H9 (cell line): ENCODE measurements at regions not wholly inside any gene's neighbourhood (a gene's known extent, or its start where the extent isn't known, plus 50 kb on each side); places are given as distances from the start of the nearest gene placed in this dataset.

Source experiments
- DNase-seq: peaks from one replicate; pipeline ENCODE4 v3.0.0-alpha.2; 2017
- H2AFZ ChIP-seq: one replicate; pipeline ENCODE4 v1.6.1; 2013; ENCODE audit warnings: mild to moderate bottlenecking, low read length, control low read depth, moderate library complexity
- H2AK5ac ChIP-seq: 2 replicates; pipeline ENCODE4 v1.6.1; 2013; ENCODE audit warnings: low read length, control low read depth, mixed read lengths; ENCODE audit not compliant: insufficient read length
- H2BK120ac ChIP-seq: one replicate; pipeline ENCODE4 v1.6.1; 2013; ENCODE audit warnings: low read depth, mild to moderate bottlenecking, low read length, control low read depth, inconsistent platforms; ENCODE audit not compliant: poor library complexity, severe bottlenecking
- H2BK12ac ChIP-seq: 2 replicates; pipeline ENCODE4 v1.6.1; 2013; ENCODE audit warnings: low read length, control low read depth, mixed read lengths, low read depth; ENCODE audit not compliant: insufficient read length
- H2BK15ac ChIP-seq: 2 replicates; pipeline ENCODE4 v1.6.1; 2013; ENCODE audit warnings: low read depth, low read length, control low read depth
- H2BK20ac ChIP-seq: one replicate; pipeline ENCODE4 v1.6.1; 2013; ENCODE audit warnings: low read depth, mild to moderate bottlenecking, low read length, control low read depth, inconsistent platforms; ENCODE audit not compliant: poor library complexity, severe bottlenecking
- H2BK5ac ChIP-seq: 2 replicates; pipeline ENCODE4 v1.6.1; 2013; ENCODE audit warnings: low read length, control low read depth, mixed read lengths; ENCODE audit not compliant: insufficient read length
- H3K14ac ChIP-seq: 2 replicates; pipeline ENCODE4 v1.6.1; 2013; ENCODE audit warnings: low read length, control low read depth; ENCODE audit not compliant: insufficient read depth
- H3K18ac ChIP-seq: 2 replicates; pipeline ENCODE4 v1.6.1; 2013; ENCODE audit warnings: low read depth, mild to moderate bottlenecking, mixed read lengths, low read length, control low read depth; ENCODE audit not compliant: insufficient read length
- H3K23ac ChIP-seq: 2 replicates; pipeline ENCODE4 v1.6.1; 2013; ENCODE audit warnings: low read length, control low read depth, mixed read lengths, low read depth; ENCODE audit not compliant: insufficient read length
- H3K23me2 ChIP-seq: 2 replicates; pipeline ENCODE4 v1.6.1; 2013; ENCODE audit warnings: low read depth, mild to moderate bottlenecking, mixed read lengths, low read length, control low read depth; ENCODE audit not compliant: insufficient read length, poor library complexity, severe bottlenecking
- H3K27ac ChIP-seq: 2 replicates; pipeline ENCODE4 v1.5.1; 2013; ENCODE audit warnings: low read length, control low read depth, mixed read lengths, low read depth; ENCODE audit not compliant: insufficient read length
- H3K27me3 ChIP-seq: 2 replicates; pipeline ENCODE4 v1.6.1; 2013; ENCODE audit warnings: low read length, control low read depth, inconsistent platforms; ENCODE audit not compliant: insufficient read depth
- H3K4ac ChIP-seq: 2 replicates; pipeline ENCODE4 v1.6.1; 2013; ENCODE audit warnings: low read depth, mild to moderate bottlenecking, control low read depth, inconsistent platforms, low read length, moderate library complexity
- H3K4me1 ChIP-seq: 2 replicates; pipeline ENCODE4 v1.6.1; 2013; ENCODE audit warnings: low read length, control low read depth, inconsistent platforms; ENCODE audit not compliant: insufficient read depth
- H3K4me2 ChIP-seq: 2 replicates; pipeline ENCODE4 v1.6.1; 2013; ENCODE audit warnings: low read length, control low read depth, mixed read lengths; ENCODE audit not compliant: insufficient read length, insufficient read depth
- H3K56ac ChIP-seq: 2 replicates; pipeline ENCODE4 v1.6.1; 2013; ENCODE audit warnings: low read depth, mild to moderate bottlenecking, mixed read lengths, low read length, control low read depth; ENCODE audit not compliant: insufficient read length
- H3K79me1 ChIP-seq: 2 replicates; pipeline ENCODE4 v1.6.1; 2013; ENCODE audit warnings: low read depth, mild to moderate bottlenecking, moderate library complexity, low read length, control low read depth, inconsistent platforms; ENCODE audit not compliant: insufficient read depth, poor library complexity, severe bottlenecking
- H3K79me2 ChIP-seq: 2 replicates; pipeline ENCODE4 v1.6.1; 2013; ENCODE audit warnings: low read length, control low read depth, inconsistent platforms; ENCODE audit not compliant: insufficient read depth
- H3K9ac ChIP-seq: 2 replicates; pipeline ENCODE4 v1.6.1; 2013; ENCODE audit warnings: low read length, control low read depth, mixed read lengths; ENCODE audit not compliant: insufficient read length; ENCODE audit errors: extremely low read depth
- H3K9me3 ChIP-seq: one replicate; pipeline ENCODE4 v1.6.1; 2013; ENCODE audit warnings: low read depth, low read length, inconsistent platforms; ENCODE audit not compliant: control insufficient read depth
- H3T11ph ChIP-seq: one replicate; pipeline ENCODE4 v1.6.1; 2013; ENCODE audit warnings: mild to moderate bottlenecking, low read length, control low read depth, inconsistent platforms
- H4K20me1 ChIP-seq: one replicate; pipeline ENCODE4 v1.6.1; 2013; ENCODE audit not compliant: control insufficient read depth, insufficient read length, insufficient read depth
- H4K5ac ChIP-seq: 2 replicates; pipeline ENCODE4 v1.6.1; 2013; ENCODE audit warnings: low read depth, mild to moderate bottlenecking, mixed read lengths, low read length, control low read depth; ENCODE audit not compliant: insufficient read length
- H4K8ac ChIP-seq: replicated peaks from 2 replicates; pipeline ENCODE4 v1.6.1; 2013; ENCODE audit warnings: low read length, control low read depth, mixed read lengths, low read depth; ENCODE audit not compliant: insufficient read length
- H4K91ac ChIP-seq: 2 replicates; pipeline ENCODE4 v1.6.1; 2013; ENCODE audit warnings: low read depth, mild to moderate bottlenecking, moderate library complexity, mixed read lengths, low read length, control low read depth; ENCODE audit not compliant: insufficient read length
- H3K27ac Mint-ChIP-seq, 3 experiments: 2 replicates in 2 of 3; 3 replicates in 1 of 3; pipeline ENCODE4 v1.8.0; 2020 to 2021; ENCODE audit warnings: mixed read lengths in 3 of 3, mild to moderate bottlenecking in 1 of 3, moderate library complexity in 1 of 3
- H3K27me3 Mint-ChIP-seq: 2 replicates; pipeline ENCODE4 v1.8.0; 2021; ENCODE audit warnings: low read depth, mild to moderate bottlenecking, moderate library complexity, mixed read lengths
- H3K36me3 Mint-ChIP-seq, 3 experiments: 2 replicates in 2 of 3; 3 replicates in 1 of 3; pipeline ENCODE4 v1.8.0; 2020 to 2021; ENCODE audit warnings: low read depth in 3 of 3, mixed read lengths in 3 of 3; ENCODE audit not compliant: insufficient read depth in 1 of 3
- H3K4me1 Mint-ChIP-seq, 2 experiments: 2 replicates each; pipeline ENCODE4 v1.8.0; 2020; ENCODE audit warnings: mixed read lengths in 2 of 2
- H3K4me3 Mint-ChIP-seq, 2 experiments: 2 replicates in 1 of 2; 3 replicates in 1 of 2; pipeline ENCODE4 v1.8.0; 2020 to 2021; ENCODE audit warnings: mild to moderate bottlenecking in 2 of 2, mixed read lengths in 2 of 2, moderate library complexity in 1 of 2
- H3K9me3 Mint-ChIP-seq, 2 experiments: 2 replicates in 1 of 2; 3 replicates in 1 of 2; pipeline ENCODE4 v1.8.0; 2020; ENCODE audit warnings: mild to moderate bottlenecking in 2 of 2, mixed read lengths in 2 of 2, moderate library complexity in 1 of 2
- CTCF ChIP-seq: fragments of 200-600 bp; sonication (generic); conservative IDR thresholded peaks from 3 replicates; pipeline ENCODE4 v1.8.0; 2021; ENCODE audit warnings: antibody characterized with exemption, mild to moderate bottlenecking
- WGBS: extraction: QIAGEN DNeasy Blood & Tissue Kit; methylation state at CpG from one replicate; pipeline ENCODE4 v1.1.7; 2013; ENCODE audit warnings: missing lambda C conversion rate, low lambda C conversion rate, mixed read lengths; ENCODE audit not compliant: insufficient read length; ENCODE audit errors: extremely low coverage; 5-methylcytosine and 5-hydroxymethylcytosine counted together

GRCh38 chr3:79886204-79886603, 118.4 kb upstream of the ROBO1 start:
- Mint-ChIP-seq H3K9me3 (no peaks in the 10 kb centered on the region), H3K4me1 (no peaks in the 10 kb centered on the region), H3K4me3 (no peak overlapping the region), H3K27me3 (no peaks in the 10 kb centered on the region), H3K27ac (no peak overlapping the region), H3K36me3 (no peaks in the 10 kb centered on the region)
- no peak overlapping the region for H3K56ac ChIP-seq
- H3K79me2 ChIP-seq = no peaks in the 10 kb centered on the region
- no peak overlapping the region for H4K91ac ChIP-seq
- no peak overlapping the region for H3T11ph ChIP-seq
- TF ChIP-seq CTCF = no peak
- no peaks in the 10 kb centered on the region for H3K23me2 ChIP-seq
- no peak overlapping the region for H2AFZ ChIP-seq
- H3K79me1 ChIP-seq = no peaks in the 10 kb centered on the region
- no peak overlapping the region for H2BK5ac ChIP-seq
- H3K23ac ChIP-seq = no peak overlapping the region
- H4K20me1 ChIP-seq = no peaks in the 10 kb centered on the region
- H4K8ac ChIP-seq = no peak overlapping the region
- no peaks in the 10 kb centered on the region for H3K4me1 ChIP-seq
- no peak overlapping the region for H3K14ac ChIP-seq
- H3K9me3 ChIP-seq = no peaks in the 10 kb centered on the region
- H3K4ac ChIP-seq = no peak overlapping the region
- no CpG with 5 or more reads among the region's 4 CpGs for WGBS
- H2BK12ac ChIP-seq = no peak overlapping the region
- no peak overlapping the region for H2BK15ac ChIP-seq
- H3K18ac ChIP-seq = no peak overlapping the region
- H4K5ac ChIP-seq = no peak overlapping the region
- no peak overlapping the region for H2AK5ac ChIP-seq
- no peak overlapping the region for H3K9ac ChIP-seq
- no peaks in the 10 kb centered on the region for H3K27me3 ChIP-seq
- no peak overlapping the region for H2BK120ac ChIP-seq
- no peak for DNase-seq
- H3K4me2 ChIP-seq = no peak overlapping the region
- no peak overlapping the region for H3K27ac ChIP-seq
- H2BK20ac ChIP-seq = no peak overlapping the region
